Type B pancreatic cell (in vitro differentiated cells): ENCODE measurements at regions not wholly inside any gene's neighbourhood (a gene's known extent, or its start where the extent isn't known, plus 50 kb on each side); places are given as distances from the start of the nearest gene placed in this dataset.

Source experiments
- DNase-seq: peaks from one replicate; pipeline ENCODE4 v3.0.0; 2021; ENCODE audit warnings: mixed read lengths; ENCODE audit not compliant: unreplicated experiment; ENCODE audit errors: extremely low spot score
- H3K27ac Mint-ChIP-seq: 2 replicates; pipeline ENCODE4 v1.8.0; 2021; ENCODE audit warnings: mild to moderate bottlenecking, mixed read lengths
- H3K27me3 Mint-ChIP-seq: 2 replicates; pipeline ENCODE4 v1.8.0; 2021; ENCODE audit warnings: mixed read lengths
- H3K36me3 Mint-ChIP-seq: 2 replicates; pipeline ENCODE4 v1.8.0; 2021; ENCODE audit warnings: mixed read lengths
- H3K4me1 Mint-ChIP-seq: one replicate; pipeline ENCODE4 v1.8.0; 2021; ENCODE audit warnings: mixed read lengths; ENCODE audit not compliant: unreplicated experiment
- H3K4me3 Mint-ChIP-seq: 2 replicates; pipeline ENCODE4 v1.8.0; 2021; ENCODE audit warnings: mild to moderate bottlenecking, mixed read lengths
- H3K9me3 Mint-ChIP-seq: 2 replicates; pipeline ENCODE4 v1.8.0; 2021; ENCODE audit warnings: mixed read lengths
- TF ChIP-seq, protein P1 (sequence below): fragments of 200-600 bp; sonication (generic); conservative IDR thresholded peaks from 2 replicates; pipeline ENCODE4 v1.5.0; 2021; ENCODE audit warnings: antibody characterized with exemption, mild to moderate bottlenecking

DNA sequence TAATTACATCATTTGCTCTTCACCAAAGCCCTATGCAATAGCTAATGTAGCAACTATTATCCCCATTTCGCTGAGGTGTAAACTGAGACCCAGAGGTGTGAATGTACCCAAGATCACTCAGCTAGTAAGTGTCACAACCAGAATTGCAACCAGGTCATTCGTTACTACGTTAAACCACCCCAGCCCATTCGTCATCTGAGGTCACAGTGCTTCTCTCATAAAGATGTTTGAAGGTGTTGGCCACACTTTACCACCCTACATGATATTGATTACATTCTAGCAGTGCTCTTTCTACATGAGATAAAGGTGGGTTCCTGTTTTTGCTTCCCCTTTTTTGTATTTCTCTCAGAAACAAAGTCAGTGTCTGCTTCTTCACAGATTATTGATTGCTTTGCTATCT lies 195.3 kb downstream of the ZBTB18 start:
- no peak overlapping the region for H3K4me3 Mint-ChIP-seq
- H3K27me3 Mint-ChIP-seq = no peaks in the 10 kb centered on the region
- H3K4me1 Mint-ChIP-seq = no peaks in the 10 kb centered on the region
- H3K36me3 Mint-ChIP-seq = no peaks in the 10 kb centered on the region
- TF ChIP-seq, protein P1, sequence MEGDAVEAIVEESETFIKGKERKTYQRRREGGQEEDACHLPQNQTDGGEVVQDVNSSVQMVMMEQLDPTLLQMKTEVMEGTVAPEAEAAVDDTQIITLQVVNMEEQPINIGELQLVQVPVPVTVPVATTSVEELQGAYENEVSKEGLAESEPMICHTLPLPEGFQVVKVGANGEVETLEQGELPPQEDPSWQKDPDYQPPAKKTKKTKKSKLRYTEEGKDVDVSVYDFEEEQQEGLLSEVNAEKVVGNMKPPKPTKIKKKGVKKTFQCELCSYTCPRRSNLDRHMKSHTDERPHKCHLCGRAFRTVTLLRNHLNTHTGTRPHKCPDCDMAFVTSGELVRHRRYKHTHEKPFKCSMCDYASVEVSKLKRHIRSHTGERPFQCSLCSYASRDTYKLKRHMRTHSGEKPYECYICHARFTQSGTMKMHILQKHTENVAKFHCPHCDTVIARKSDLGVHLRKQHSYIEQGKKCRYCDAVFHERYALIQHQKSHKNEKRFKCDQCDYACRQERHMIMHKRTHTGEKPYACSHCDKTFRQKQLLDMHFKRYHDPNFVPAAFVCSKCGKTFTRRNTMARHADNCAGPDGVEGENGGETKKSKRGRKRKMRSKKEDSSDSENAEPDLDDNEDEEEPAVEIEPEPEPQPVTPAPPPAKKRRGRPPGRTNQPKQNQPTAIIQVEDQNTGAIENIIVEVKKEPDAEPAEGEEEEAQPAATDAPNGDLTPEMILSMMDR = no peak
- no peaks in the 10 kb centered on the region for H3K9me3 Mint-ChIP-seq
- no peak overlapping the region for H3K27ac Mint-ChIP-seq
- peak; percentile 7 for DNase-seq

DNA sequence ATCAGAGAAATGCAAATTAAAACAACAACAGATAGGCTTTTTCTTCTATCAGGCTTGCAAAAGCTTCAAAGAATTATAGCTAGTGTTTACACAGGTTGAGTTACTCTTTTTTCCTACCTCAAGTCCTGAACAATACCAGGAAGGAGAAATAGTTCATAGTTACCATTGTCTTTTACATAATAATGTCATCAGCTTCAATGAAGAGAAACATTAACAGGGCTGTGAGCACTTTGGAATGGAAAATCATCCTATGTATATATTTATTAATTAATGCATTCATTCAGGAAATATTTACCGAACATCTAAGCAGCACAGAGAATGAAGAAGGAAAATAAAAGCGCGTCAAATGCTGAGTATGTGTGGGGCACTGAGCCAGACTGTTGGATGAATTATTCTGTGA lies 197.3 kb downstream of the ZBTB18 start:
- Mint-ChIP-seq H3K4me1 (no peaks in the 10 kb centered on the region), H3K9me3 (no peaks in the 10 kb centered on the region), H3K27ac (no peak overlapping the region), H3K36me3 (no peaks in the 10 kb centered on the region), H3K4me3 (no peak overlapping the region), H3K27me3 (no peaks in the 10 kb centered on the region)
- TF ChIP-seq, protein P1 = no peak
- DNase-seq = no peak

DNA sequence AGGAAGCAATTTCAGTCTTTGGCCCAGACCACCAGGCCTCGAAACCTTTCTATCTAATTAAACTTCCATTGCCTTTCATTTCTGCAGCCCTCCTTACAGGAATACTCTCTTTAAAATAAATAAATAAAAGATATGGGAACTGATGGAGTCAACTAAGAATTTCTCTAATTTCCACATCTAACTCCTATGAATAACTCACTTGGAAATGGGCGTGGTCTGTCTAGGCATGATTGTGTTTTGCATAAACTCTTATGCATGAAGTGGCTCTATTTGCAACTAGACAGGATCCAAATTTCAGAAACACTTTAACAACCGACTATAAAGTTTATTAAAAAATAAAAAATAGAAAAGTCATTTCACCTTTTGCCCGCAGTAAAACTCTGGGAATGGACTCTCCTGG lies 199.5 kb downstream of the ADSS2 start:
- H3K4me1 Mint-ChIP-seq = peaks cover 6% of the 10 kb centered on the region
- no peaks in the 10 kb centered on the region for H3K9me3 Mint-ChIP-seq
- TF ChIP-seq, protein P1 = no peak
- H3K4me3 Mint-ChIP-seq = no peak overlapping the region
- DNase-seq = no peak
- no peak overlapping the region for H3K27ac Mint-ChIP-seq
- H3K36me3 Mint-ChIP-seq = no peaks in the 10 kb centered on the region
- H3K27me3 Mint-ChIP-seq = no peaks in the 10 kb centered on the region

DNA sequence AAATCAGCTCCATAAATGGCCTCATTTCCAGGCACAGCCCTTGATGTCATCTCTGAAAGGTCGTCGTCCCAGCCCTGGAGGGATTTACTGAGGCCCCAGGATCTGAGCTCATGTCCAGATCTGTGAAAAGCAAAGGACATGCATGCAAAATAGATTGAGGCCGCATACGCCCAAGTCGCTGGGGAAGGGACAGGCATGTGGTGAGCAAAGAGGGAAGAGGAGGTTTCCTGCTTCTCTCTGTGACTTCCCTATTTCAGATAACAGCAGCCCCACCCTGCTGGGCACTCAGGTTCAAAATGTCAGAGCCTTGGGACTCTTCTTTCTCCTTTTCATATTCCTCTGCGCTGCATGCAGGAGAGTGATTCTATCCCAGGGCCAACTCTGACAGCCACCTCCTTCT lies 197.2 kb downstream of the ADSS2 start:
- no peaks in the 10 kb centered on the region for H3K27me3 Mint-ChIP-seq
- no peak overlapping the region for H3K4me3 Mint-ChIP-seq
- peaks cover 11% of the 10 kb centered on the region for H3K4me1 Mint-ChIP-seq
- H3K9me3 Mint-ChIP-seq = no peaks in the 10 kb centered on the region
- TF ChIP-seq, protein P1 = no peak
- H3K27ac Mint-ChIP-seq = no peak overlapping the region
- DNase-seq = no peak
- H3K36me3 Mint-ChIP-seq = no peaks in the 10 kb centered on the region

DNA sequence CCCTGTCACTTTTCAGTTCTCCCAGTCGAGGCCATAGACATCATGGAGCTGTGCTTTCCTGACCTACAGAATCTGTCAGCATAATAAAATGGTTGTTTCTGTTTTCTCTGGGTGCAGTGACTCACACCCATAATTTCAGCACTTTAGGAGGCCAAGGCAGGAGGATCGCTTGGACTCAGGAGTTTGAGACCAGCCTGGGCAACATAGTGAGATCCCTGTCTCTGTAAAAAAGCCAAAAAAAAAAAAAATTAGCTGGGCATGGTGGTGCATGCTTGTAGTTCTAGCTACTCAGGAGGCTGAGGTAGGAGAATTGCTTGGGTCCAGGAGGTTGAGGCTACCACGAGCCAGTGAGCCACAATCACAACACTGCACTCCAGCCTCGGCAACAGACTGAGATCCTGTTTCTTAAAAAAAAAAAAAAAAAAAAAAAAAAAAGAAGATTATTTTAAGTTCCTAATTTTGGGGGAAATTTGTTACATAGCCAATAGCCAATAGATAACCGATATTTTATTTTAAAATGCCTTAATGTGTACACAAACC lies 196.2 kb downstream of the ADSS2 start:
- no peak for DNase-seq
- Mint-ChIP-seq H3K36me3 (no peaks in the 10 kb centered on the region), H3K27me3 (no peaks in the 10 kb centered on the region), H3K27ac (no peak overlapping the region), H3K4me3 (no peak overlapping the region), H3K9me3 (no peaks in the 10 kb centered on the region), H3K4me1 (peaks cover 11% of the 10 kb centered on the region)
- TF ChIP-seq, protein P1 = no peak

DNA sequence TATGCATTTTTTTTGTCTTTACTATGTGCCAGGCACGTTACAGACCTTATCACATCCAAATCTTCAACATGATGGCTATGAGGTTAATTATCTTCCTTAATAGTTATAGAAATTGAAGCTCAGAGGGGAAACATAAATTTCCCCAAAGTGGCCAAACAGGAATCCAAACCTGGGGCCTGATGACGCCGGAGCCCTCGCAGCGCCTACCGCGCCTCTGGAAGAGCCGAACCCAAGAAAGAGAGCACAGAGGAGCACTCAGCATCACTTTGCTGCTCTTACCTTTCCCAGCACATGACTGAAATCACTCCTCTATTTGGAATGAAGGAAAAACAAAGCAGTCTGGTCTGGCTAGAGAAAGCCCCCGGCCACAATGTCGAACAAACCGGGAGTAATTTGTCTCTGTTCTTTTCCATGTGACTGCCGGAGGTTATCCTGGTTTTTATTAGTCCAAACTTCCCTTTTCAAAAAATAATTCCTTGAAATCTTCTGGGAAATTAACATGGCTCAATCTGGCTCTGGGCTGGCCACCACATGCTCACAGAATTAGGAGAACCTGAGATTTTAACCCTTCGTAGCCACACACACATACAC lies 195.5 kb downstream of the ADSS2 start:
- H3K4me3 Mint-ChIP-seq = peak overlapping the region; percentile 44
- H3K9me3 Mint-ChIP-seq = no peaks in the 10 kb centered on the region
- H3K4me1 Mint-ChIP-seq = peaks cover 11% of the 10 kb centered on the region
- no peak for DNase-seq
- TF ChIP-seq, protein P1 = no peak
- peak overlapping the region; percentile 77 for H3K27ac Mint-ChIP-seq
- H3K27me3 Mint-ChIP-seq = no peaks in the 10 kb centered on the region
- H3K36me3 Mint-ChIP-seq = no peaks in the 10 kb centered on the region
